A549 (cell line): ENCODE measurements at regions not wholly inside any gene's neighbourhood (a gene's known extent, or its start where the extent isn't known, plus 50 kb on each side); places are given as distances from the start of the nearest gene placed in this dataset.

Source experiments
- CTCF ChIP-seq: fragments of >200 bp; sonication (Bioruptor Twin); formaldehyde crosslinking; IDR thresholded peaks from 3 replicates; pipeline ENCODE4 v1.5.1; 2016
- KDM1A ChIP-seq: fragments of 200-600 bp; sonication (generic); IDR thresholded peaks from 2 replicates; pipeline ENCODE4 v1.6.1; 2016; ENCODE audit warnings: low read depth, mild to moderate bottlenecking

- no peak for TF ChIP-seq CTCF
- no peak for TF ChIP-seq KDM1A
Observed at GRCh38 chr13:39847336-39847735, 191.9 kb downstream of the COG6 start.
